22Rv1 (cell line): ENCODE measurements at regions not wholly inside any gene's neighbourhood (a gene's known extent, or its start where the extent isn't known, plus 50 kb on each side); places are given as distances from the start of the nearest gene placed in this dataset.
A peak's percentile ranks its signal among the peaks of the same experiment; 100 is the strongest.

Experiments used
- H3K27ac ChIP-seq: fragments of 450-650 bp; 2 replicates; pipeline ENCODE4 v1.5.1; 2017
- CTCF ChIP-seq: fragments of 450-650 bp; IDR thresholded peaks from 2 replicates; pipeline ENCODE4 v1.5.1; 2017; ENCODE audit warnings: mild to moderate bottlenecking
- ZFX ChIP-seq: fragments of 450-650 bp; IDR thresholded peaks from 2 replicates; pipeline ENCODE4 v1.6.1; 2017; ENCODE audit warnings: antibody characterized with exemption, borderline replicate concordance

- TF ChIP-seq CTCF (no peak), ZFX (no peak)
- no peak overlapping the region for H3K27ac ChIP-seq
These were observed 212.5 kb downstream of the CSNK2A3 start for GRCh38 chr11:11140510-11140909.

GRCh38 chr11:11137339-11137738, 215.7 kb downstream of the CSNK2A3 start:
- TF ChIP-seq CTCF = no peak
- no peak for TF ChIP-seq ZFX
- H3K27ac ChIP-seq = no peak overlapping the region

GRCh38 chr11:11135820-11136476, 217.1 kb downstream of the CSNK2A3 start:
- peak overlapping the region; percentile 29; the same call in 1 of the 2 replicates for H3K27ac ChIP-seq
- TF ChIP-seq CTCF = no peak
- TF ChIP-seq ZFX = no peak

GRCh38 chr11:11129118-11129517, 223.9 kb downstream of the CSNK2A3 start:
- no peak overlapping the region for H3K27ac ChIP-seq
- TF ChIP-seq CTCF = no peak
- TF ChIP-seq ZFX = no peak

GRCh38 chr11:11125618-11126017, 227.4 kb downstream of the CSNK2A3 start:
- H3K27ac ChIP-seq = no peak overlapping the region
- TF ChIP-seq ZFX = no peak
- TF ChIP-seq CTCF = no peak

GRCh38 chr11:11122749-11123148, 230.3 kb downstream of the CSNK2A3 start:
- TF ChIP-seq ZFX = no peak
- no peak for TF ChIP-seq CTCF

GRCh38 chr11:11119917-11120316, 233.1 kb downstream of the CSNK2A3 start:
- no peak for TF ChIP-seq ZFX
- TF ChIP-seq CTCF = no peak
- no peak overlapping the region for H3K27ac ChIP-seq

More at GRCh38 chr11:11122749-11123148, 230.3 kb downstream of the CSNK2A3 start:
- no peak overlapping the region for H3K27ac ChIP-seq
